GM23338 (cell line): ENCODE measurements at regions not wholly inside any gene's neighbourhood (a gene's known extent, or its start where the extent isn't known, plus 50 kb on each side); places are given as distances from the start of the nearest gene placed in this dataset.

Experiments used
- ATAC-seq: fragments of 200-7000 bp; cut with Tn5 transposase; 3 replicates; pipeline ENCODE4 v1.9.1; 2020
- DNase-seq: peaks from one replicate; pipeline ENCODE4 v3.0.0-alpha.2; 2015; ENCODE audit warnings: low spot score
- H2AFZ ChIP-seq: fragments of 200-600 bp; sonication (generic); 2 replicates; pipeline ENCODE4 v1.8.0; 2016; ENCODE audit warnings: antibody characterized with exemption, mild to moderate bottlenecking, moderate library complexity
- H3F3A ChIP-seq: fragments of 200-600 bp; sonication (generic); replicated peaks from 2 replicates; pipeline ENCODE4 v1.8.0; 2017; ENCODE audit warnings: antibody characterized with exemption, mixed run types, low read depth
- H3K27ac ChIP-seq: fragments of 200-600 bp; sonication (generic); 2 replicates; pipeline ENCODE4 v1.6.1; 2016; ENCODE audit warnings: low read depth
- H3K27me3 ChIP-seq: fragments of 200-600 bp; sonication (generic); 2 replicates; pipeline ENCODE4 v1.8.0; 2016; ENCODE audit warnings: mild to moderate bottlenecking, mixed run types, moderate library complexity; ENCODE audit not compliant: insufficient read depth
- H3K36me3 ChIP-seq: fragments of 200-600 bp; sonication (generic); 2 replicates; pipeline ENCODE4 v1.8.0; 2016; ENCODE audit warnings: mild to moderate bottlenecking; ENCODE audit not compliant: insufficient read depth
- H3K4me1 ChIP-seq: fragments of 200-600 bp; sonication (generic); 2 replicates; pipeline ENCODE4 v1.8.0; 2016; ENCODE audit warnings: mild to moderate bottlenecking, moderate library complexity; ENCODE audit not compliant: insufficient read depth
- H3K4me2 ChIP-seq: fragments of 200-600 bp; sonication (generic); 2 replicates; pipeline ENCODE4 v1.7.1; 2017; ENCODE audit warnings: mixed run types
- H3K4me3 ChIP-seq: fragments of 200-600 bp; sonication (generic); 2 replicates; pipeline ENCODE4 v1.6.1; 2016; ENCODE audit warnings: mixed run types
- H3K79me2 ChIP-seq: fragments of 200-600 bp; sonication (generic); replicated peaks from 2 replicates; pipeline ENCODE4 v1.8.0; 2017; ENCODE audit warnings: mild to moderate bottlenecking; ENCODE audit not compliant: insufficient read depth
- H3K9me2 ChIP-seq: fragments of 200-600 bp; sonication (generic); 2 replicates; pipeline ENCODE4 v1.8.0; 2017; ENCODE audit not compliant: insufficient read depth
- H4K20me1 ChIP-seq: fragments of 200-600 bp; sonication (generic); replicated peaks from 2 replicates; pipeline ENCODE4 v1.8.0; 2017; ENCODE audit warnings: mild to moderate bottlenecking; ENCODE audit not compliant: insufficient read depth
- H3K27ac Mint-ChIP-seq: 2 replicates; pipeline ENCODE4 v1.8.0; 2020; ENCODE audit warnings: inconsistent platforms, mild to moderate bottlenecking, moderate library complexity, mixed read lengths
- H3K27me3 Mint-ChIP-seq: 3 replicates; pipeline ENCODE4 v1.8.0; 2022; ENCODE audit warnings: low read depth, mild to moderate bottlenecking, moderate library complexity, mixed read lengths, inconsistent platforms; ENCODE audit not compliant: insufficient read depth, poor library complexity
- H3K36me3 Mint-ChIP-seq: 3 replicates; pipeline ENCODE4 v1.8.0; 2021; ENCODE audit warnings: low read depth, mild to moderate bottlenecking, inconsistent platforms, moderate library complexity, mixed read lengths
- H3K4me1 Mint-ChIP-seq: 3 replicates; pipeline ENCODE4 v1.8.0; 2020; ENCODE audit warnings: mild to moderate bottlenecking, inconsistent platforms, mixed read lengths
- H3K4me3 Mint-ChIP-seq: 3 replicates; pipeline ENCODE4 v1.8.0; 2021; ENCODE audit warnings: moderate library complexity, mild to moderate bottlenecking, inconsistent platforms, mixed read lengths
- H3K9me3 Mint-ChIP-seq: 3 replicates; pipeline ENCODE4 v1.8.0; 2020; ENCODE audit warnings: moderate library complexity, mild to moderate bottlenecking, inconsistent platforms, mixed read lengths
- CREB1 ChIP-seq: fragments of 250-450 bp; sonication (Bioruptor Pico); IDR thresholded peaks from 2 replicates; pipeline ENCODE4 v1.5.0; 2020; ENCODE audit warnings: low read depth, mild to moderate bottlenecking, moderate library complexity
- CTCF ChIP-seq, 2 experiments: fragments of 200-600 bp in 1 of 2; sonication (generic) in 1 of 2; conservative IDR thresholded peaks; 2 replicates each; pipeline versions ENCODE4 v1.5.1 to v1.6.1; 2016 to 2017; ENCODE audit warnings: antibody characterized with exemption in 2 of 2, low read depth in 2 of 2, mild to moderate bottlenecking in 2 of 2, moderate library complexity in 1 of 2
- ETS1 ChIP-seq: IDR thresholded peaks from 2 replicates; pipeline ENCODE4 v1.6.1; 2016; ENCODE audit warnings: antibody characterized with exemption
- EZH2 ChIP-seq: fragments of 200-600 bp; sonication (generic); IDR thresholded peaks from one replicate; pipeline ENCODE4 v1.8.0; 2017; ENCODE audit warnings: antibody characterized with exemption, mild to moderate bottlenecking, low read depth; ENCODE audit not compliant: unreplicated experiment
- EZH2phosphoT487 ChIP-seq: fragments of 200-600 bp; sonication (generic); IDR thresholded peaks from one replicate; pipeline ENCODE4 v1.8.1; 2018; ENCODE audit warnings: antibody characterized with exemption; ENCODE audit not compliant: unreplicated experiment
- JUNB ChIP-seq: IDR thresholded peaks from one replicate; pipeline ENCODE4 v1.6.1; 2016; ENCODE audit warnings: antibody characterized with exemption; ENCODE audit not compliant: unreplicated experiment
- NANOG ChIP-seq: IDR thresholded peaks from 2 replicates; pipeline ENCODE4 v1.6.1; 2016; ENCODE audit warnings: antibody characterized with exemption, borderline replicate concordance
- POLR2AphosphoS5 ChIP-seq: IDR thresholded peaks from 2 replicates; pipeline ENCODE4 v1.6.1; 2016; ENCODE audit warnings: antibody characterized with exemption, low read depth
- REST ChIP-seq: IDR thresholded peaks from one replicate; pipeline ENCODE4 v1.6.1; 2018; ENCODE audit warnings: antibody characterized with exemption; ENCODE audit not compliant: unreplicated experiment
- STAT1 ChIP-seq: IDR thresholded peaks from one replicate; pipeline ENCODE4 v1.6.1; 2016; ENCODE audit warnings: antibody characterized with exemption; ENCODE audit not compliant: unreplicated experiment
- ZNF114 ChIP-seq: fragments of 250-450 bp; sonication (Bioruptor Pico); IDR thresholded peaks from 2 replicates; pipeline ENCODE4 v1.5.0; 2020; ENCODE audit warnings: mild to moderate bottlenecking, moderate library complexity
- ZNF331 ChIP-seq: fragments of 250-450 bp; sonication (Bioruptor Pico); IDR thresholded peaks from 2 replicates; pipeline ENCODE4 v1.5.0; 2020; ENCODE audit warnings: low read depth, mild to moderate bottlenecking, moderate library complexity
- ZNF462 ChIP-seq: fragments of 250-450 bp; sonication (Bioruptor Pico); IDR thresholded peaks from 2 replicates; pipeline ENCODE4 v1.5.0; 2020; ENCODE audit warnings: mild to moderate bottlenecking, moderate library complexity

- peaks cover 25% of the 10 kb centered on the region for H3K4me1 ChIP-seq
- no peaks in the 10 kb centered on the region for H3K27me3 ChIP-seq
- H3K27me3 Mint-ChIP-seq, result peaks cover 3% of the 10 kb centered on the region
- H3K9me2 ChIP-seq, result no peaks in the 10 kb centered on the region; the same call in 1 of the 2 replicates
- ATAC-seq (no peak), DNase-seq (peak; percentile 19)
- no peaks in the 10 kb centered on the region for H3F3A ChIP-seq
- H3K27ac Mint-ChIP-seq, result no peak overlapping the region
- no peak overlapping the region for H3K4me3 ChIP-seq
- H3K36me3 ChIP-seq, result no peaks in the 10 kb centered on the region
- H3K9me3 Mint-ChIP-seq, result no peaks in the 10 kb centered on the region
- H3K4me1 Mint-ChIP-seq, result peaks cover 26% of the 10 kb centered on the region
- H3K79me2 ChIP-seq, result no peaks in the 10 kb centered on the region
- TF ChIP-seq EZH2 (no peak), STAT1 (no peak), CREB1 (CRISPR knock-in tag) (no peak), ZNF331 (no peak), POLR2AphosphoS5 (no peak), JUNB (no peak), EZH2phosphoT487 (no peak), ZNF462 (CRISPR knock-in tag) (no peak), CTCF (conservative IDR thresholded peaks at IDR 0.05; ENCODE audit: low read depth in 2 of 2) (no peak), ZNF114 (CRISPR knock-in tag) (no peak), ETS1 (no peak), NANOG (no peak), REST (no peak)
- H3K4me2 ChIP-seq, result 0 out of 2 replicates have a peak overlapping the region, but pooled peaks have one; percentile 4
- H3K36me3 Mint-ChIP-seq, result no peaks in the 10 kb centered on the region; the same call in 2 of the 3 replicates
- H3K27ac ChIP-seq, result peak overlapping the region; percentile 16; the same call in 1 of the 2 replicates
- no peak overlapping the region for H3K4me3 Mint-ChIP-seq
- H4K20me1 ChIP-seq, result no peaks in the 10 kb centered on the region
- H2AFZ ChIP-seq, result no peak overlapping the region
These were observed 1155.1 kb downstream of the OLFM4 start for GRCh38 chr13:54183728-54184127.
